ENCODE measurements at regions not wholly inside any gene's neighbourhood (a gene's known extent, or its start where the extent isn't known, plus 50 kb on each side); places are given as distances from the start of the nearest gene placed in this dataset.

- TF ChIP-seq CTCF (IDR thresholded peaks at IDR 0.05; ENCODE audit: low read depth, low read length, missing input control) (no peak), NR2F2 (IDR thresholded peaks at IDR 0.05) (no peak), ZBTB33 (IDR thresholded peaks at IDR 0.05) (no peak), MAX (IDR thresholded peaks at IDR 0.05) (no peak), TAF1 (conservative IDR thresholded peaks at IDR 0.05) (no peak), SP1 (IDR thresholded peaks at IDR 0.05) (no peak), YY1 (IDR thresholded peaks at IDR 0.05) (no peak), JUND (IDR thresholded peaks at IDR 0.05) (no peak), RAD21 (IDR thresholded peaks at IDR 0.05) (no peak), GABPA (IDR thresholded peaks at IDR 0.05 in 1 of 2, conservative IDR thresholded peaks at IDR 0.05 in 1 of 2) (no peak), EGR1 (IDR thresholded peaks at IDR 0.05; ENCODE audit: low read depth in 2 of 2) (no peak), FOXA1 (IDR thresholded peaks at IDR 0.05) (no peak)
- TF ChIP-seq, protein P1, sequence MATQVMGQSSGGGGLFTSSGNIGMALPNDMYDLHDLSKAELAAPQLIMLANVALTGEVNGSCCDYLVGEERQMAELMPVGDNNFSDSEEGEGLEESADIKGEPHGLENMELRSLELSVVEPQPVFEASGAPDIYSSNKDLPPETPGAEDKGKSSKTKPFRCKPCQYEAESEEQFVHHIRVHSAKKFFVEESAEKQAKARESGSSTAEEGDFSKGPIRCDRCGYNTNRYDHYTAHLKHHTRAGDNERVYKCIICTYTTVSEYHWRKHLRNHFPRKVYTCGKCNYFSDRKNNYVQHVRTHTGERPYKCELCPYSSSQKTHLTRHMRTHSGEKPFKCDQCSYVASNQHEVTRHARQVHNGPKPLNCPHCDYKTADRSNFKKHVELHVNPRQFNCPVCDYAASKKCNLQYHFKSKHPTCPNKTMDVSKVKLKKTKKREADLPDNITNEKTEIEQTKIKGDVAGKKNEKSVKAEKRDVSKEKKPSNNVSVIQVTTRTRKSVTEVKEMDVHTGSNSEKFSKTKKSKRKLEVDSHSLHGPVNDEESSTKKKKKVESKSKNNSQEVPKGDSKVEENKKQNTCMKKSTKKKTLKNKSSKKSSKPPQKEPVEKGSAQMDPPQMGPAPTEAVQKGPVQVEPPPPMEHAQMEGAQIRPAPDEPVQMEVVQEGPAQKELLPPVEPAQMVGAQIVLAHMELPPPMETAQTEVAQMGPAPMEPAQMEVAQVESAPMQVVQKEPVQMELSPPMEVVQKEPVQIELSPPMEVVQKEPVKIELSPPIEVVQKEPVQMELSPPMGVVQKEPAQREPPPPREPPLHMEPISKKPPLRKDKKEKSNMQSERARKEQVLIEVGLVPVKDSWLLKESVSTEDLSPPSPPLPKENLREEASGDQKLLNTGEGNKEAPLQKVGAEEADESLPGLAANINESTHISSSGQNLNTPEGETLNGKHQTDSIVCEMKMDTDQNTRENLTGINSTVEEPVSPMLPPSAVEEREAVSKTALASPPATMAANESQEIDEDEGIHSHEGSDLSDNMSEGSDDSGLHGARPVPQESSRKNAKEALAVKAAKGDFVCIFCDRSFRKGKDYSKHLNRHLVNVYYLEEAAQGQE (IDR thresholded peaks at IDR 0.05) = no peak
Observed at GRCh38 chr2:100639588-100640390, 77.0 kb downstream of the PDCL3 start.
